CD4-positive, CD25-positive, alpha-beta regulatory T cell (primary cell): ENCODE measurements at regions not wholly inside any gene's neighbourhood (a gene's known extent, or its start where the extent isn't known, plus 50 kb on each side); places are given as distances from the start of the nearest gene placed in this dataset.

Experiments
- ATAC-seq, 2 donors: fragments of 150-1000 bp; cut with Tn5 transposase; one replicate each; pipeline ENCODE4 v1.10.0; 2021; ENCODE audit warnings: low read depth in 2 of 2, moderate number of reproducible peaks in 2 of 2, moderate library complexity in 1 of 2
- DNase-seq, 3 donors: peaks; one replicate each; pipeline versions ENCODE4 v3.0.0 to v3.0.0-alpha.2; 2012 to 2022; ENCODE audit warnings: mixed read lengths in 1 of 3
- H3K27ac ChIP-seq: one replicate; pipeline ENCODE4 v1.7.0; 2013; ENCODE audit warnings: mild to moderate bottlenecking, low read length; ENCODE audit not compliant: insufficient read depth, poor library complexity, severe bottlenecking
- H3K27me3 ChIP-seq: one replicate; pipeline ENCODE4 v1.7.0; 2013; ENCODE audit warnings: low read length; ENCODE audit not compliant: control insufficient read depth, insufficient read depth
- H3K36me3 ChIP-seq: one replicate; pipeline ENCODE4 v1.7.0; 2013; ENCODE audit warnings: mild to moderate bottlenecking, low read length, moderate library complexity; ENCODE audit not compliant: control insufficient read depth, insufficient read depth
- H3K4me1 ChIP-seq: 2 replicates; pipeline ENCODE4 v1.7.0; 2013; ENCODE audit warnings: mild to moderate bottlenecking, low read length; ENCODE audit not compliant: insufficient read depth, control insufficient read depth, poor library complexity, severe bottlenecking
- H3K4me3 ChIP-seq: one replicate; pipeline ENCODE4 v1.7.0; 2013; ENCODE audit warnings: low read depth, mild to moderate bottlenecking, low read length, moderate library complexity
- H3K9me3 ChIP-seq, 2 experiments: 1 replicate in 1 of 2; 2 replicates in 1 of 2; pipeline ENCODE4 v1.7.0; 2013; ENCODE audit warnings: low read length in 2 of 2, mild to moderate bottlenecking in 1 of 2, moderate library complexity in 1 of 2; ENCODE audit not compliant: control insufficient read depth in 2 of 2
- H3K27ac Mint-ChIP-seq, 3 donors: one replicate each; pipeline ENCODE4 v1.8.0; 2020 to 2022; ENCODE audit warnings: mild to moderate bottlenecking in 3 of 3, mixed read lengths in 3 of 3, moderate library complexity in 2 of 3
- H3K27me3 Mint-ChIP-seq: one replicate; pipeline ENCODE4 v1.8.0; 2022; ENCODE audit warnings: mild to moderate bottlenecking, mixed read lengths
- H3K36me3 Mint-ChIP-seq: one replicate; pipeline ENCODE4 v1.8.0; 2020; ENCODE audit warnings: mixed read lengths
- H3K4me1 Mint-ChIP-seq, 4 donors: one replicate each; pipeline ENCODE4 v1.8.0; 2020 to 2022; ENCODE audit warnings: mixed read lengths in 4 of 4, mild to moderate bottlenecking in 1 of 4
- H3K4me3 Mint-ChIP-seq, 4 donors: one replicate each; pipeline ENCODE4 v1.8.0; 2020 to 2022; ENCODE audit warnings: mild to moderate bottlenecking in 4 of 4, mixed read lengths in 4 of 4, moderate library complexity in 3 of 4
- H3K9me3 Mint-ChIP-seq, 7 donors: one replicate each; pipeline ENCODE4 v1.8.0; 2020 to 2022; ENCODE audit warnings: mixed read lengths in 7 of 7, mild to moderate bottlenecking in 3 of 7, moderate library complexity in 2 of 7

- Histone ChIP-seq H3K27me3 (no peaks in the 10 kb centered on the region), H3K4me1 (no peaks in the 10 kb centered on the region), H3K9me3 (no peaks in the 10 kb centered on the region), H3K4me3 (no peak overlapping the region), H3K27ac (no peak overlapping the region), H3K36me3 (no peaks in the 10 kb centered on the region)
- Mint-ChIP-seq H3K9me3 (no peaks in the 10 kb centered on the region), H3K27ac (no peak overlapping the region), H3K27me3 (no peaks in the 10 kb centered on the region), H3K4me1 (no peaks in the 10 kb centered on the region), H3K4me3 (no peak overlapping the region), H3K36me3 (no peaks in the 10 kb centered on the region)
- no peak for ATAC-seq
- no peak for DNase-seq
These were observed 77.7 kb upstream of the ADAMTS2 start for GRCh38 chr5:179422908-179423481.

- H3K4me1 ChIP-seq: no peaks in the 10 kb centered on the region
- ATAC-seq: no peak
These were observed 77.1 kb upstream of the ADAMTS2 start for GRCh38 chr5:179422213-179422855.

GRCh38 chr5:179421144-179421901 is 76.1 kb upstream of the ADAMTS2 start:
- Mint-ChIP-seq H3K4me3 (no peak overlapping the region), H3K27me3 (no peaks in the 10 kb centered on the region), H3K9me3 (no peaks in the 10 kb centered on the region), H3K36me3 (no peaks in the 10 kb centered on the region), H3K4me1 (no peaks in the 10 kb centered on the region), H3K27ac (no peak overlapping the region)
- Histone ChIP-seq H3K27me3 (no peaks in the 10 kb centered on the region), H3K36me3 (no peaks in the 10 kb centered on the region), H3K27ac (no peak overlapping the region), H3K9me3 (no peaks in the 10 kb centered on the region), H3K4me1 (no peaks in the 10 kb centered on the region), H3K4me3 (no peak overlapping the region)
- DNase-seq: no peak
- ATAC-seq: no peak

More at GRCh38 chr5:179422213-179422855, 77.1 kb upstream of the ADAMTS2 start:
- H3K4me3 ChIP-seq: no peak overlapping the region
- Mint-ChIP-seq H3K36me3 (no peaks in the 10 kb centered on the region), H3K27me3 (no peaks in the 10 kb centered on the region), H3K9me3 (no peaks in the 10 kb centered on the region), H3K4me3 (no peak overlapping the region), H3K27ac (no peak overlapping the region), H3K4me1 (no peaks in the 10 kb centered on the region)
- H3K27me3 ChIP-seq: no peaks in the 10 kb centered on the region
- no peaks in the 10 kb centered on the region for H3K9me3 ChIP-seq
- no peak for DNase-seq
- no peak overlapping the region for H3K27ac ChIP-seq
- no peaks in the 10 kb centered on the region for H3K36me3 ChIP-seq

- peaks cover 0 to 1% (median 0%) of the 10 kb centered on the region in 7 donors for H3K9me3 Mint-ChIP-seq
- Histone ChIP-seq H3K27ac (no peak overlapping the region), H3K4me3 (no peak overlapping the region), H3K36me3 (no peaks in the 10 kb centered on the region), H3K4me1 (no peaks in the 10 kb centered on the region), H3K27me3 (no peaks in the 10 kb centered on the region), H3K9me3 (no peaks in the 10 kb centered on the region)
- H3K27me3 Mint-ChIP-seq: no peaks in the 10 kb centered on the region
- no peak for DNase-seq
- no peak overlapping the region for H3K27ac Mint-ChIP-seq
- no peaks in the 10 kb centered on the region for H3K4me1 Mint-ChIP-seq
- ATAC-seq: no peak
- no peaks in the 10 kb centered on the region for H3K36me3 Mint-ChIP-seq
- H3K4me3 Mint-ChIP-seq: no peak overlapping the region
These were observed 75.2 kb upstream of the ADAMTS2 start for GRCh38 chr5:179420476-179420875.

GRCh38 chr5:179418972-179419371 is 73.7 kb upstream of the ADAMTS2 start:
- H3K4me3 ChIP-seq: no peak overlapping the region
- H3K36me3 ChIP-seq: no peaks in the 10 kb centered on the region
- H3K9me3 Mint-ChIP-seq: peaks cover 0 to 1% (median 0%) of the 10 kb centered on the region in 7 donors
- H3K4me3 Mint-ChIP-seq: no peak overlapping the region
- H3K4me1 ChIP-seq: no peaks in the 10 kb centered on the region
- no peaks in the 10 kb centered on the region for H3K4me1 Mint-ChIP-seq
- no peaks in the 10 kb centered on the region for H3K9me3 ChIP-seq
- DNase-seq: no peak
- H3K27ac ChIP-seq: no peak overlapping the region
- H3K27me3 ChIP-seq: no peaks in the 10 kb centered on the region
- H3K27ac Mint-ChIP-seq: no peak overlapping the region
- H3K36me3 Mint-ChIP-seq: no peaks in the 10 kb centered on the region
- no peak for ATAC-seq
- no peaks in the 10 kb centered on the region for H3K27me3 Mint-ChIP-seq

- no peaks in the 10 kb centered on the region for H3K4me1 ChIP-seq
- H3K4me3 Mint-ChIP-seq: no peak overlapping the region
- ATAC-seq (no peak), DNase-seq (no peak)
- H3K9me3 ChIP-seq: no peaks in the 10 kb centered on the region
- H3K27me3 Mint-ChIP-seq: no peaks in the 10 kb centered on the region
- no peaks in the 10 kb centered on the region for H3K27me3 ChIP-seq
- H3K4me3 ChIP-seq: no peak overlapping the region
- no peak overlapping the region for H3K27ac ChIP-seq
- H3K4me1 Mint-ChIP-seq: no peaks in the 10 kb centered on the region
- no peaks in the 10 kb centered on the region for H3K36me3 Mint-ChIP-seq
- peak overlapping the region in 1 of 3 donors; percentile 29 for H3K27ac Mint-ChIP-seq
- peaks cover 0 to 1% (median 0%) of the 10 kb centered on the region in 7 donors for H3K9me3 Mint-ChIP-seq
- no peaks in the 10 kb centered on the region for H3K36me3 ChIP-seq
These were observed 72.4 kb upstream of the ADAMTS2 start for GRCh38 chr5:179417696-179418095.

GRCh38 chr5:179417016-179417415 is 71.8 kb upstream of the ADAMTS2 start:
- ATAC-seq: no peak
- Histone ChIP-seq H3K27me3 (no peaks in the 10 kb centered on the region), H3K27ac (no peak overlapping the region), H3K4me3 (no peak overlapping the region), H3K36me3 (no peaks in the 10 kb centered on the region), H3K9me3 (no peaks in the 10 kb centered on the region), H3K4me1 (no peaks in the 10 kb centered on the region)
- Mint-ChIP-seq H3K4me1 (no peaks in the 10 kb centered on the region), H3K36me3 (no peaks in the 10 kb centered on the region), H3K9me3 (peaks cover 0 to 1% (median 0%) of the 10 kb centered on the region in 7 donors), H3K4me3 (no peak overlapping the region), H3K27ac (no peak overlapping the region), H3K27me3 (no peaks in the 10 kb centered on the region)
- no peak for DNase-seq
